Erythroblast (primary cell): ENCODE measurements at regions not wholly inside any gene's neighbourhood (a gene's known extent, or its start where the extent isn't known, plus 50 kb on each side); places are given as distances from the start of the nearest gene placed in this dataset.
"Not testable (repeated sequence)": the region's sequence is repeated elsewhere in the genome, so short reads cannot be mapped to it uniquely, and the experiment has no call there.

Experiments
- DNase-seq, 2 experiments: peaks; one replicate each; lab custom pipeline; 2025; lab: John Stamatoyannopoulos, UW
- GATA1 ChIP-seq: IDR thresholded peaks from 2 replicates; pipeline ENCODE4 v1.6.1; 2011; ENCODE audit warnings: low read depth, mild to moderate bottlenecking, control low read depth, low read length, moderate library complexity
- POLR2A ChIP-seq: IDR thresholded peaks from 2 replicates; pipeline ENCODE4 v1.6.1; 2011; ENCODE audit warnings: mild to moderate bottlenecking, low read length

DNA sequence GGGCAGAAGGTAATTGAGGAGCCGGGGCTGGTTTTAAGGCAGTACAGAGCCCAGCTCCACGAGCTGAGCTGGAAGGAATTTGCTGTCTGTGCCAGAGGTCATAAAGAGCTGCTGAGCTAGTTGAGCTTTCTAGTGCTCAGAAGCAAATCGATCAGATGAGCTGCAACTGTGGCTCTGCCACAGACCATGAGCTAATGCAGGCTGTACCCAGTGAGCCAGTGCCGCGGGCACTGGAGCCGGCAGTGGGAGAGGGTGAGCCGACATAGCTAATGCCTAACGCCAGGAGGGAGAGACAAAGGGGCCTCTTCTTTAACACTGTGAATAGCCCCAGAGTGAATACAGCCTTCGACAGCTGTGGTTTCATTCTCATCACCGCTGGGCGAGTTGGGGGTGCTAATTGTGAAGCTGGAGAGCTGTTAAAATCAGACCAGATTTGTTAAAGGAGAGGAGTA lies 410.1 kb upstream of the TCF4 start:
- no peak for DNase-seq
- TF ChIP-seq GATA1 (no peak), POLR2A (no peak)

DNA sequence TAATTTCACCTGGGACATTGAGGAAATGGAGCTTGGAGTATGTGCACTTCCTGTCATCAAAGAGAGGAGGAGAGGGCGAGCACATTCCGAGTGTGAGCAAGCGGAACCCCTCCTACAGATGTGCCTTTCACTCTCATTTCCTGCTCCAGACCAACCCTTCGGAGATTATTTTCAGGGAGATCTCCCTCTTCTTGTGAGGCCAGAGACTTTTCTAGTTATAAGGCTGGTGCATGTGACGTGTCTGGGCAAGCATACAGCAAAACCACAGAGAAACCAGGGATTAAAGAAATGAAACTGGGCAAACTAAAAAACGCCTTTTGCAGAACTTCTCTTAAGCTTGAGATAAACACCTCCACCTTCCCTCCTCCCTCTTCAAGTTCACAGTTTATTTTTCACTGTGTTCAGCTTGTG lies 409.2 kb upstream of the TCF4 start:
- TF ChIP-seq POLR2A = no peak
- no peak for DNase-seq

DNA sequence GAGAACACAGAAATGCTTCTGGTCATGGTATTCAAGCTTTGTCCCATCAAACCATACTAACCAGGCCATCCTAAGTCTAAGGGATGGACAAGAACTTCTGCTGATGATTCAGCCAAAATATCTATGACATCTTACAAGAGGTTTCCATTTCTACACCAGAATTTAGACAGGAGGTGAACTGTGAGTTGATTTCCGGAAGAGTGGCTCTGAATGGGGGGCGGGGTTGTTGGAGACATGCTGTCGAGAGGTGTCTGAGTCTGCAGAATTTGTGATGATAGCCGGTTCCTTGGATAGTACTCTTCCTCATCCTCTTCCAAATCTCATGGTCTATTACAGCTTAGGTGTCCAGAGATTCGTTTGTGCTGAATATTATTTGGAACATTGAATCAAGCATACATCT lies 408.7 kb upstream of the TCF4 start:
- TF ChIP-seq GATA1 = no peak
- TF ChIP-seq POLR2A = no peak
- no peak for DNase-seq

DNA sequence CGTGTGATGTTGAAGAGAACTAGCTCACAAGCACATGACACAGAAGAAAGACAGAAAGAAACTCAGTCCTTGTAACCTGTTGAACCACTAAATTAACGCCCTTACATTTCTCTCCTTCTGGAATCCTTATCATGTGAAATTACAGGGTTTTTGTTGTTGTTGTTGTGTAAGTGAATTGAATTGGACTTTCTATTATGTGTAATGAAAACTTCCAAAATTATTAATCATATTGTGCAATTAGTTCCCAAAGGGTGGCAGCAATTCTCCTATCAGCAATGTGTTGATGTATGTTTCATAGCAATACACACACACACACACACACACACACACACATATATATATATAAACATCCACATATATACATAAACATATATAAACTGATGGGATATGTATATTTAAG lies 402.2 kb upstream of the TCF4 start:
- no peak for TF ChIP-seq POLR2A
- no peak for TF ChIP-seq GATA1
- DNase-seq = no peak

DNA sequence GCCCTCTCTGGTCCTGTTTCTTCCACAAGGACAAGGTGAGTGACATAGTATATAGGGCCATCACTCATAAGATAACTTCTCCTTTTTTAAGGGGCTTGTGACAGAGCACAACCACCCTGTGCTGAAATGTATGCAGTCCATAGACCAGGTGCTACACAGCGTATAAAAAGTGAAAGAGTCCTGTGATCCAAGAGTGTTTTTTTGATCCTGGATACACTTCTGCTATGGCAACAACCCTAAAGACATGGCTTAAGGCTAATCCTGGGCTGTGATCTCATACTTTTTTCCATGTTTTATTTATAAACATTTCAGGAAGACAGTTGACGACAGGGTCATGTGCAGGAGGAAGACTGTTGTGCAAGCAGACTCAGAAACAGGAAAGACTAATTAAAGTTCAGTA lies 400.5 kb upstream of the TCF4 start:
- TF ChIP-seq POLR2A (no peak), GATA1 (no peak)
- no peak for DNase-seq

DNA sequence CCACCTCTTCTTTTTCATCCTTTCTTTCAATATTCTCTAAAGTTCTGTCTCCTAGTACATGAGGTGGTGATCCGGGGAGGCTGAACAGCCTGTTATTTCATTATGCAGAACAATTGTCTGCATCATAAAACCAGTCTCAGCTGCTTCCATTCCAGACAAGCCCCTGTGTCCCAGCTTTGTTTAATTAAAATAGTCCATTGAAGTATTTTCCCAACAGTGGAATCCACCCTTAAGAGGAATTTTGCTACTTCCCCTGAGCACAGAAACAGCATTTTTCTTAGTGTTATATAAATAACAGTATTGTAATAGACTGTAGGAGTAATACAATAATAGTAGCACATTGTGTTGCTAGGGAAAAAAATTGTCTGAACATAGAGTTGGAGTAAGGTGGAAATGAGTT lies 395.4 kb upstream of the TCF4 start:
- TF ChIP-seq GATA1 = no peak
- TF ChIP-seq POLR2A = no peak
- DNase-seq = no peak

DNA sequence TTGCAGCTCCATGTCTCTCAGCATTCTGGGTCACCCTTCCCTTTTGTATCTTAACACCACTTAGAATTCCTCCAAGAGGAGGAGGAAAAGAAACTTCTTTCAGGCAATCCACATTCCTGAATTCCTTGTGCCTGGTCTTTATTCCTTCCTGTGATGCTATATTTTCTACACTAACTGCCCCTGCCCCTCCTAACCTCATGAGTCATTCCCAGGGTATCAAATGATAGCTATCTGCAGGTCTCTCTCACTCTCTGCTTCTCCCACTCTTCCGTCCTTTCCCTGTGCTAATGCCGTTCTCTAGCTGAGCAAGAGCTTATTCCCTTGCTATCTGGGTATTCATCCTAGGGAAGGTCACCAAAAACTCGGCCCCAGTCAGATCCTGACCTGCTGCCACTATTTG lies 395.0 kb upstream of the TCF4 start:
- TF ChIP-seq GATA1 (no peak), POLR2A (no peak)
- no peak for DNase-seq

DNA sequence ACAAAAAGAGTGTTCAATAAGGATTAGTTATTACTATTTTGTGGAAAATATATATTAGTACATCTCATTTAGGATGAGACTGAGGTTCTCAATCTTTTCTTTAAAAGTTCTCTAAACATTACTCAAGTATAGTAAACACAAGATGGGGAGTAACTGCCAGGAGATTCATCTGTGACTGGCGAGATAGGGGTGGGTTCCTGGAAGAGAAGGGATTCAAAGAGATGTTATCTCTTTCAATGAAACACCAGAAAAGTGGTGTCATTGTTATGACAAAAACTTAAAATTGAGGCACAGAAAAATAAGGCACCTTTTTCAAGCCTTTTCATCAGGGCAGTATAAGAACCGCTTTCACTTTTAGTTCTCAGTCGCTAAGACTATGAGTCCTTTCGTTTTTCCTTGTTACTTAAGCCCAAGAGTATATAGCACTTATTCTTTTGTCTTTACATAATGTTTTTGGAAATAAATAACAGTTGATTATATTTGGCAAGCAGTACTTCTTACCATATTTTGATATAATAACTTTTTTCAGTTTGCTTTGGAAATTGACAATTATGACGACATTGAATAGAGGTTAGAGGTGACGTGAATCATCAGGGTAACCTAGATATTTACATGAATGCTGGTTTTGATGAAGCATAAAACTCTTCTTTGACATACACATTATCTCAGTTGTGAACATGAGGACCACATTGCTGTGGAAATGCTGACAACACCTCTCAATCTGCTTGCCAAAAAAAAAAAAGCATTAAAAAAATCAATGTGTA lies 393.9 kb upstream of the TCF4 start:
- DNase-seq = no peak
- TF ChIP-seq GATA1 = no peak
- TF ChIP-seq POLR2A = no peak

DNA sequence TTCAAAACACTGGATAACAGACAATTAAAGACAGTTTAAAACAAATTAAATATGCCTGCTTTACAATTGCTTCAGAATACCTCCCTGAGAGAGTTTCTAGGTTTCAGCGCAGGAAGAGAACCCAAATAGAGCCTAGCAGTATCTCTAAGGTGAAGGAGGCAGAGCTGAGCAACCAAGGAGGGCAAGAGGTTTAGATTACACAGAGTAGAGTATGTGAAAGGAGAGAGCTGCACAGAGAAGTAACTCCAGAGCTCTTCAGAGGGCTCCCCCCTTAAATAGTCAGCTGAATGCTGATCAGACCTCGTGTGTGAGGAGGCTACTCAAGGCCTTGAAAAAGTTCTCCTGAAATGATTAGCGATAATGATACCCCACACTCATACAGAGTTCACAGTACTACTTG lies 386.5 kb upstream of the TCF4 start:
- no peak for DNase-seq
- TF ChIP-seq POLR2A (no peak), GATA1 (no peak)

DNA sequence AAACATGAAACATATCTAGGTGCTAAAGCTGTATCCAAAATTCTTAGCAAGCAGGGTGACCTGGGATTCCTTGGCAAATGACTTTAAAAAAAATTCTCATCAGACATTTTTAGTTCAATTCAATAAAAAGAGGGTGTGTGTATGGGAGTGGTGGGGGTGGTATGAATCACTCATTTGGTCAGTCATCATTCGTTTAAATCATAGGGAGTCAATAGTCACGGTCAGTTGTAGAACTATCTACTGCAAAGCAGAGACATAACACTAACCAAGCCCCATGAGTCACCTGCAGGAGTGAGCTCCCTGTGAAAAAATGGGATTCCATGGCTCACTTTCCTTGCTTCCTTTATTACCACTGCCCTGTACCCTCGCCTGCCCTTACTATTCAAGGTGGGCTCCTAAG lies 380.6 kb upstream of the TCF4 start:
- TF ChIP-seq GATA1 (no peak), POLR2A (no peak)
- DNase-seq = no peak

DNA sequence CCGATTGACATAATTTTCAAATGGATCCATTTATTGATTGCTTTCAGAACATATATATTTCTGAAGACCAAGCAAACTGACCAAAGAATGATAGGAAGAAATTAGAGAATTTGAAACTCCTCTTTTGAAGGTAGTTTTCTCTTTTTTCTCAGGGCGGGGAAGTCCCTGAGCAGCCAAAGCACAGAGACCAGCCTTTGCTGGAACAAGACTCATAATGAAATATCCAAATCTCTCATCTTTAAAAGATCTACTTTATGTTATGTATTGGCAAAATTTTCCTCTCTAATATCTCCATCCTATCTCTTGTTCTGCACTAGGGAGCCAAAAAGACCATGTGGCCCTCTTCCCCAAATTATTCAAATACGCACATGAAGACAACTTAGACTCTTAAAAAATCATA lies 379.0 kb upstream of the TCF4 start:
- TF ChIP-seq GATA1 = no peak
- TF ChIP-seq POLR2A = no peak

DNA sequence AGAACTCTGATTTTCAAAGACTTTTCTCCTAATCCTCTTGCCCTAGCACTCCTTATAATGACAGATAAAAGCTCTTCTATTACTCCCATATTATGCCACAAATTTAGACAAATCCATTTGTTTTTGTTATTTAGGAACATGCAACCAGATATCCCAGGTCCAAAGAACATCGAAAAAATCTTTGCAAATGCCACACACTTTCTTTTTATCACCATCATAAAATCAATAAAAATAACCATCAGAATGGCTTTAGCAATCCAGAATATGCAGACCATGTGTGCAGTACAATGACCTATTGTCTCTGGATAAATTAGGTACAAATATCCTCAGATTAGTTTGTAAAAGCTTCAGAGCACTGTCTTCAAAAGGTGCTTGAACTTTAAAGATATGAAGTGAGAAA lies 376.2 kb upstream of the TCF4 start:
- no peak for TF ChIP-seq GATA1
- no peak for TF ChIP-seq POLR2A
- no peak for DNase-seq

More for the DNA sequence above, 379.0 kb upstream of the TCF4 start:
- DNase-seq = no peak

DNA sequence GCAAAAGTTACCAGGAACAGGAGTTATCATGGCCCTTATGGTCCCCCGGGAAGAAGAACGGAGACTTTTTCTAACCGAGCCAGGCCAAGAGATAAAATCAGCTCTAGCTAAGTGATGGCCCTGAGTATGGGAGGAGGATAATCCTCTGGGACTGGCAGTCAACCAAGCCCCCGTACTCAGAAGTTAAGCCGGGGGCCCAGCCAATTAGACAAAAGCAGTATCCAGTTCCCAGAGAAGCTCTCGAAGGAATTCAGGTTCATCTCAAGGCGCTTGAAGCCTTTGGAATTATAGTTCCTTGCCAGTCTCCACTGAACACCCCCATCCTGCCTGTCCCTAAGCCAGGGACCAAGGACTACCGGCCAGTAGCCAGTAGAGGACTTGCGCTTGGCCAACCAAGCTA lies 365.3 kb upstream of the TCF4 start:
- TF ChIP-seq GATA1 (no peak), POLR2A (no peak)
- DNase-seq = no peak

DNA sequence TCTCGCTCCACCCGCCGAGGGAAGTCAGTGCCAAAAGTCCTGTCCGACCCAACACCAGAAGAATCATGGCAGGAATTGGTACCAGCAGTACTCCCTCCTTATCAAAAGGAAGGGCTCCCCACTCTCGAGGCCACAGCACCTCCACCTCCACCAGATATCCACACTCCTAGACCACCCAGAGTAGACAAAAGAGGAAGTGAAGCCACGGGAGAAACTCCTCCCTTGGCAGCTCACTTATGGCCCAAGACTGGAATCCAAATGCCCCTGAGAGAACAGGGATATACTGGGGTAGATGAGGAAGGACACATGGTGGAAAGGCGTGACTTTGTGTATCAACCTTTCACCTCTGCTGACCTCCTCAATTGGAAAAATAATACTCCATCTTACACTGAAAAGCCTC lies 363.7 kb upstream of the TCF4 start:
- not testable (repeated sequence) for DNase-seq
